Activated CD4-positive, CD25-positive, alpha-beta regulatory T cell treated with anti-CD3 and anti-CD28 coated beads, Interleukin-2, amount 50 U/mL, for 24 hours (primary cell): ENCODE measurements at regions not wholly inside any gene's neighbourhood (a gene's known extent, or its start where the extent isn't known, plus 50 kb on each side); places are given as distances from the start of the nearest gene placed in this dataset.

Source experiments
- ATAC-seq, 2 donors: fragments of 150-1000 bp; cut with Tn5 transposase; one replicate each; pipeline ENCODE4 v1.10.0; 2021; ENCODE audit warnings: mild to moderate bottlenecking in 1 of 2, moderate library complexity in 1 of 2

GRCh38 chr13:72523593-72523992 lies 203.8 kb downstream of the MZT1 start:
- no peak for ATAC-seq

- no peak for ATAC-seq
Measured at GRCh38 chr13:72523049-72523448, 204.4 kb downstream of the MZT1 start.

GRCh38 chr13:72521940-72522661 lies 205.3 kb downstream of the MZT1 start:
- no peak for ATAC-seq

GRCh38 chr13:72514146-72514545 lies 213.3 kb downstream of the MZT1 start:
- no peak for ATAC-seq

GRCh38 chr13:72508392-72508791 lies 219.0 kb downstream of the MZT1 start:
- no peak for ATAC-seq

- ATAC-seq: no peak
Measured at GRCh38 chr13:72507416-72508199, 219.8 kb downstream of the MZT1 start.

GRCh38 chr13:72506706-72507105 lies 220.7 kb downstream of the MZT1 start:
- no peak for ATAC-seq

- ATAC-seq: no peak
Measured at GRCh38 chr13:72505376-72505775, 222.1 kb downstream of the MZT1 start.

GRCh38 chr13:72504131-72504841 lies 223.1 kb downstream of the MZT1 start:
- no peak for ATAC-seq

GRCh38 chr13:72500851-72501250 lies 226.6 kb downstream of the MZT1 start:
- ATAC-seq: no peak

GRCh38 chr13:72495681-72496080 lies 231.7 kb downstream of the MZT1 start:
- no peak for ATAC-seq

- no peak for ATAC-seq
Measured at GRCh38 chr13:72489751-72490150, 237.7 kb downstream of the MZT1 start.

- no peak for ATAC-seq
Measured at GRCh38 chr13:72473321-72473720, 254.1 kb downstream of the MZT1 start.

GRCh38 chr13:72469906-72470305 lies 257.5 kb downstream of the MZT1 start:
- no peak for ATAC-seq

GRCh38 chr13:72463561-72463960 lies 263.9 kb downstream of the MZT1 start:
- ATAC-seq: no peak

GRCh38 chr13:72462726-72463125 lies 264.7 kb downstream of the MZT1 start:
- ATAC-seq: no peak

GRCh38 chr13:72462166-72462565 lies 265.3 kb downstream of the MZT1 start:
- no peak for ATAC-seq

- no peak for ATAC-seq
Measured at GRCh38 chr13:72458701-72459100, 268.7 kb downstream of the MZT1 start.

- no peak for ATAC-seq
Measured at GRCh38 chr13:72457151-72457550, 270.3 kb downstream of the MZT1 start.

- no peak for ATAC-seq
Measured at GRCh38 chr13:72456486-72456885, 270.9 kb downstream of the MZT1 start.

GRCh38 chr13:72453161-72453560 lies 274.3 kb downstream of the MZT1 start:
- no peak for ATAC-seq

GRCh38 chr13:72448082-72448481 lies 279.3 kb downstream of the MZT1 start:
- no peak for ATAC-seq

GRCh38 chr13:72444999-72445398 lies 282.4 kb downstream of the MZT1 start:
- no peak for ATAC-seq

- no peak for ATAC-seq
Measured at GRCh38 chr13:72437458-72437857, 290.0 kb downstream of the MZT1 start.
